Embryonic facial prominence (tissue), 1 donor: ENCODE measurements at regions not wholly inside any gene's neighbourhood (a gene's known extent, or its start where the extent isn't known, plus 50 kb on each side); places are given as distances from the start of the nearest gene placed in this dataset.

Source experiments
- DNase-seq: peaks from one replicate; pipeline ENCODE4 v3.0.0-alpha.2; 2016; ENCODE audit errors: extremely low spot score

- no peak for DNase-seq
These were observed 323.3 kb upstream of the RTL1 start for GRCh38 chr14:101226603-101227425.

- no peak for DNase-seq
These were observed 324.4 kb upstream of the RTL1 start for GRCh38 chr14:101227611-101228594.

GRCh38 chr14:101228949-101229541 is 325.5 kb upstream of the RTL1 start:
- no peak for DNase-seq

- DNase-seq = no peak
These were observed 326.1 kb upstream of the RTL1 start for GRCh38 chr14:101229666-101230065.

GRCh38 chr14:101230161-101230850 is 326.8 kb upstream of the RTL1 start:
- DNase-seq = no peak

GRCh38 chr14:101230851-101231550 is 327.5 kb upstream of the RTL1 start:
- no peak for DNase-seq

- DNase-seq = no peak
These were observed 328.3 kb upstream of the RTL1 start for GRCh38 chr14:101231828-101232227.

- no peak for DNase-seq
These were observed 328.8 kb upstream of the DIO3 start for GRCh38 chr14:101232340-101233020.

- DNase-seq = no peak
These were observed 328.3 kb upstream of the DIO3 start for GRCh38 chr14:101233021-101233366.

GRCh38 chr14:101233391-101233790 is 327.9 kb upstream of the DIO3 start:
- DNase-seq = no peak

- no peak for DNase-seq
These were observed 327.5 kb upstream of the DIO3 start for GRCh38 chr14:101233808-101234207.

- DNase-seq = no peak
These were observed 326.9 kb upstream of the DIO3 start for GRCh38 chr14:101234244-101234937.

GRCh38 chr14:101234999-101235334 is 326.3 kb upstream of the DIO3 start:
- no peak for DNase-seq

GRCh38 chr14:101235335-101236103 is 325.8 kb upstream of the DIO3 start:
- DNase-seq = no peak

- DNase-seq = no peak
These were observed 324.6 kb upstream of the DIO3 start for GRCh38 chr14:101236496-101237251.

GRCh38 chr14:101237252-101237616 is 324.1 kb upstream of the DIO3 start:
- no peak for DNase-seq

GRCh38 chr14:101239065-101239464 is 322.2 kb upstream of the DIO3 start:
- no peak for DNase-seq

- no peak for DNase-seq
These were observed 320.1 kb upstream of the DIO3 start for GRCh38 chr14:101241147-101241546.
